LNCAP (cell line): ENCODE measurements at regions not wholly inside any gene's neighbourhood (a gene's known extent, or its start where the extent isn't known, plus 50 kb on each side); places are given as distances from the start of the nearest gene placed in this dataset.

ENCODE experiments used
- CTCF ChIP-seq: fragments of 450-650 bp; IDR thresholded peaks from 2 replicates; pipeline ENCODE4 v1.5.1; 2017; ENCODE audit warnings: mild to moderate bottlenecking

GRCh38 chr18:59763541-59764136 lies 66.4 kb upstream of the CCBE1 start:
- no peak for TF ChIP-seq CTCF

- no peak for TF ChIP-seq CTCF
Measured at GRCh38 chr18:59760619-59761600, 63.7 kb upstream of the CCBE1 start.

- no peak for TF ChIP-seq CTCF
Measured at GRCh38 chr18:59760212-59760611, 63.0 kb upstream of the CCBE1 start.

- no peak for TF ChIP-seq CTCF
Measured at GRCh38 chr18:59758837-59759236, 61.6 kb upstream of the CCBE1 start.

GRCh38 chr18:59758106-59758505 lies 60.9 kb upstream of the CCBE1 start:
- TF ChIP-seq CTCF, result no peak

GRCh38 chr18:59752666-59753065 lies 55.4 kb upstream of the CCBE1 start:
- TF ChIP-seq CTCF, result no peak

GRCh38 chr18:59751186-59751585 lies 54.0 kb upstream of the CCBE1 start:
- no peak for TF ChIP-seq CTCF
